ENCODE measurements at regions not wholly inside any gene's neighbourhood (a gene's known extent, or its start where the extent isn't known, plus 50 kb on each side); places are given as distances from the start of the nearest gene placed in this dataset.

GRCh38 chr1:103854279-103854678 is 104.6 kb downstream of the AMY1C start:
- no peak for DNase-seq

DNA sequence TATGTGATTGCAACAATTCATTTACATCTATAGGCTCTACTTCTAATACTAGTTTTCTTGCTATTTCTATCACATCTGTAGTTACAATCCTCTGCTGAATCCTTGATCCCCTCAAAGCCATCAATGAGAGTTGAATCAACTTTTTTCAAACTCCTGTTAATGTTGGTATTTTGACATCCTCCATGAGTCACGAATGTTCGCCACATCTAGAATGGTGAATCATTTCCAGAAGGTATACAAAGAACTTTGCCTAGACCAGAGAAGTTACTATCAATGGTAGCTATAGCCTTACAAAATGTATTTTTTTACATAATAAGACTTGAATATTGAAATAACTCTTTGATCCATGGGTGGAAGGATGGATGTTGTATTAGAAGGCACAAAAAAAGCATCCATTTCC is 110.0 kb downstream of the AMY1C start:
- DNase-seq: no peak

- DNase-seq: no peak
Measured at GRCh38 chr1:103898576-103899345, 149.1 kb downstream of the AMY1C start.

DNA sequence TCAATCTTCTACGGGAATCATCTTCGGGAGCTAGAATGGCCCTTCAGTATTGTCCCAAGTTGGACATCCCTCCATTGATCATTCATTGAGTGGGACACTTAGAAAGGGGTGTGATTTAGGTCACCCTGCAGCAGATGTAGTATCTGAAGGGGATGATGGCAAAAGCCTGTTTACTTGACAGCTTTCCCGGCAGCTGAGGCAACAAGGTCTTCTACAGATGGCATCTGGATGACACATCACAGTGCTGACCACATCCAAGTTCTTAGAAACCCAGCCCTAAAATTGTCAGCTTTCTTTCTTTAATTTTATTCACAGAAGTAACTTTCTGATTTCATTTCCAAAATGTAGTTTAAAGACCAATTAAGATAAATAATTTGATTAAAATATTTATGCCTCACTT is 150.3 kb downstream of the AMY1C start:
- no peak for DNase-seq

DNA sequence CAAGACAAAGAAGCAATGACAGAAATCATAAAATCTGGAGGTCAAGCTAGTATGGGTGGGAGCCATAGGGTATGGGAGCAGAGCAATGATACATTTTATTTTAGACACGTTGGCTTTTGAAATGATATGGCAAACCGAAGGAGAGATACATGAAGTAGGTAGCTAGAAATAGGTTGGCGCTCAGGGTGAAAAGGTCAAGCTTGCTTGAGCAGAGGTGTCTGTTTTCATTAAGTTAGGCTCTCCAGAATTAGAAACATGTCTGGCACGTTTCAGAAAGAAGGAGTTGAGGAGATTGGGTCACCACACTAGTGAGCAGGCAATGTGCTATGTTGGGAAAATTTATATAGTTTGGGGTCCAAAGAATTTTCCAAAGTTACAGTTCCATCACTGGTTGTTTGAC is 151.4 kb downstream of the AMY1C start:
- DNase-seq: no peak

DNA sequence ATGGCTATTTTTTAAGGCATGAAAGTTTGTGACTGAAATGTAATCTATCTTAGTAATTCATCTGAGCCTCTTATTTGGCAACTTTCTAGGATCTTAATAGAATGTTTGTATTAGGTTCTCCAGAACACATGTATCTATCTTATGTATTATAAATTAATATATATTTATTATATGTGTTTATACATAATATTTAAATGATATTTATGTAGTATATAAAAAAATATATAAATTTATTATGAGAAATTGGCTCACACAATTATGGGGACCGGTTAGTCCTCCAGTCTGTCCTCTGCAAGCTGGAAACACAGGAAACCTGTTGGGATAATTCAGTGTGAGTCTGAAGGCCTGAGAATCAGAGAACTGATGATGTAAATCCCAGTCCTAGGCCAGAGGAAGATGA is 155.7 kb downstream of the AMY1C start:
- no peak for DNase-seq

DNA sequence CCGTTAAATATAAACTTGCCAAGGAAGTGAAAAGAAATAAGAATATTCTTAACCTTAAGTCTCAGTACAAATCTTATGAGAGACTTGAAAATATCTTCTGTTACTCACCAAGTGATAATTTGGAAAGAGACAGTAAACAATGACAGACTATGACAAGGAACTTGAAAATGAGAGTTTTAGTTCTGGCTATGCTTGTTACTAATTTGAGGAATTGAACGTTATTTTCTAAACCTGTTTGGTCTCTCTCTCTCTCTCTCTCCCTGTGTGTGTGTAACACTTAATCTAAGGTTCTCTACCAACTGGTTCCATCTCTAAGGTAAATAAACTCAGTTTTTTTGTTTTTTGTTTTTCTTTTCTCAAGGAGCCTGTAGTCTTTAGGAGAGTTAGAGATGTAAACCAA is 161.8 kb downstream of the AMY1C start:
- DNase-seq: no peak

DNA sequence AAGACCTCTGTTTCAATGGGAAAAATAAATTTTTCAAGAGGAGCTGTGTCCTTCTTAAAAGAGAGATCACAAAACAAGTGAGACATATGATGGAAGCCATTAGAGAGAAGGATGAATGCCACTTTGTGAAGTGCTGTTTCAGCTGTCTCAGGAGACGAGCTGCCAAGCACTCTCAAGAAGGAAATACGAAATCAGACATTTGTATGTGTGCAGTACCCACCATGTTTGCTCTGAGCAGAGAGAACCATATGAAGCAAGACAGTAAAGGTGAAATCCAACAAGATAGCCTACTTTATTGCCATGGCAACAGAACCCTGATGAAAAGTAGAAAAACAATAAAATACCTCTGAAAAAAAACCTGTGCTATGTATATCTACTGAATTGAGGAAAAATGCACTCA is 168.1 kb downstream of the AMY1C start:
- no peak for DNase-seq

- no peak for DNase-seq
Measured at GRCh38 chr1:103931891-103932290, 182.2 kb downstream of the AMY1C start.

GRCh38 chr1:103937763-103938357 is 188.2 kb downstream of the AMY1C start:
- DNase-seq: no peak

GRCh38 chr1:103941086-103941485 is 191.4 kb downstream of the AMY1C start:
- DNase-seq: no peak

GRCh38 chr1:103942029-103942428 is 192.3 kb downstream of the AMY1C start:
- DNase-seq: no peak

- no peak for DNase-seq
Measured at GRCh38 chr1:103945774-103946173, 196.1 kb downstream of the AMY1C start.

GRCh38 chr1:103948526-103948925 is 198.8 kb downstream of the AMY1C start:
- DNase-seq: peak; percentile 8

DNA sequence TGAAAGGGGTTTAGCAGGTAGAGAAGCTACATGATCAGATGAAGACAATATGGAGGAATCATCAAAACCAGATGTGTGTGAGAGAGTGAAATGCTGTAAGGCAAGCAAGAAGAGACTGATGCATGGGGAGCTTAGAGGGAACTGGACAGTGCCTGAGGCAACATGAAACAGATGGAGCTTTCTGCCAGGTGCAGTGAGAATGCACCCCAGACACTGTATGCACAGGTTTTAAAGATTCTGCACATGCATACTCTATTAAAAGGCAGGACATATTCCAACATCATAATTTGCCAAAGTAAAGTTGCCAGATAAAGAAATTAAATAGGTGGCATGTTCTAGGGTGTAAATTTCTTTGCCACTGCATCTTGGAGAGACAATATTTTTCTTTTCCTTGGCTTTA is 200.1 kb downstream of the AMY1C start:
- no peak for DNase-seq

DNA sequence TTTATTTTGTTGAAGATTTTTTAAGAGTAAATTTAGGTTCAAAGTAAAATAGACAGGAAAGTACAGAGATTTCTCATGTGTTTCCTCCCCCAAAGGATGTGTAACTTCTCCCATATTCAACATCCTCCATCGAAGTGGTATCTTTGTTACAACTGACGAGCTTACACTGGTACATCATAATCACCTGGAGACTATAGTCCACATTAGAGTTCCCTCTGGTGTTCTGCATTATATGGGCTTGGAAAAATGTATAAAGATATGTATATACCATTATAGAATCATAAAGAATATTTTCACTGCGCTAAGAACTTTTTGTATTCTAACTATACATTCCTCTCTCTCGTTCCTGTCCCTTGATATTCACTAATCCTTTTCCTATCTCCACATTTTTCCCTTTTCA is 203.7 kb downstream of the AMY1C start:
- DNase-seq: no peak

DNA sequence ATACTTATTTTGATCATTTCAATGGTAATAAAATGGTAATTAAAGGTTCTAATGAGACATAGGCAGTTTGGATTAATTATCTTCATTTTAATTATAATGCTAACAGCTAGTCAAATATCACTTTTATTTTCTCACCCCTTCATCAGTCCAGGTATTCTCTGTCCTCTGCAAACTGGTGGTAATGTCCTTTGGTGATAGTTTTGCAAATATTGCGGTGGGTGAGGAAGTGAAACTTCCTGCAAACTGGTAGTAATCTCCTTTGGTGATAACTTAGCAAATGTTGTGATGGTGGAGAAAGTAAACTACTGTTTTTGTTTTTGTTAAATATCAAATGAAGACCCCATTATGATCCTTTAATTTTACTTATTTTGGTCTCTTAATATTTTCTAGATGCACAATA is 209.0 kb downstream of the AMY1C start:
- no peak for DNase-seq

DNA sequence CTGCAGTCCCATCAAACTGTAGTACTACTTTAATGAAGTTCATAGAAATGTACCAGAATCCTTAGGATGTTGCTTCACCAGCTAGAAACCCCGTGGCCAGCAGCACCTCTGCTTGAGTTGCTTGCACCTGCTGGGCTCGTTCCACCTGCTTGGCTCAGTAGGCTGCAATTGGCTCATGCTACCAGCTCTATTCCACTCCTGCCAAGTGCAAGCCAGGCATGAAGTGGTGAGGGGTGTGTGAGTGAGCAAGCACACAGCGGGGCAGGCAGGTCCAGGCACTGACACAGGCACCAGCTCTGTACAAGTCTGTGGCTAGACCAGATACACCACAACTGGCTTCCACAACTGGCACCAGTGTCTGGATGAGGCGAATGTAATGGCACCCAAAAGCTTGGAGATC is 209.9 kb downstream of the AMY1C start:
- no peak for DNase-seq

- DNase-seq: no peak
Measured at GRCh38 chr1:103960045-103960444, 210.3 kb downstream of the AMY1C start.

DNA sequence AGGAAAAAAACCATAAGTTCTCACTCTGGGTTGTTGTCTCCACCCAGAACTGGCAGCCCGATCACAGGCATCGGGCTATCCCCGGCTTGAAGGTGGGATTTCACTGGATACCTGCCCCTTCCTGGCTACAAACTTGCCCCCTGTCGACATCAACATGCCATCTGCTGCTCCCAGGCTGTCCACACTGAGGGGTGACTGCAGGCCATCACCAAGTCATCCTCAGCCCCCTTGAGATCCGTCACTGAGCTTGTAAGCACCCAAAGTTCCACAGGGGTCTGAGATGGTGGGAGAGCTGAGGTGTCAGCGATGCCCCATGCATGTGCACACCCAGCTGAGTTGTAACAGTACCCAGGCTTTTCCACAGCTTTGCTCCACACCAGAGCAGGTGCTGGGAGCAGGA is 211.0 kb downstream of the AMY1C start:
- no peak for DNase-seq

DNA sequence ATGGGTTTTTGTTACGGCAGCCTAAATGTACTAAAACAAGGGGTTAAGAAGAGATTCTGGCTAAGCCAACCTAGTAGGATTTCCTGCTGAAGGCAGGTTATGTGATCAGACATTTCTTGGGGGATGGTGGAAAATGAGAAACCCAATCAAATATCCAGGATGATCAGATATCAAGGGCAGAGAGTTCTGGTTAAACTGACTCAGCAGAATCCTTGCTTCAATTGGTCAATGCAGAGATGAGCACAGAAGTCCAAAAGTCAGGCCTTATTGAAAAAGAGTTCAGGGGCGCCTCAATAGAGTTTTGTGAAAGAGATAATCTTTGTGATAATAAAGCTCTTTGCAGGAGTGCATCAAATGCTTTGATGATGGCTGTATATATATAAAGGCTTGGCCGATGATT is 237.1 kb downstream of the AMY1C start:
- DNase-seq: no peak

GRCh38 chr1:103997631-103998030 is 247.9 kb downstream of the AMY1C start:
- no peak for DNase-seq

GRCh38 chr1:104018922-104019674 is 269.4 kb downstream of the AMY1C start:
- DNase-seq: no peak

GRCh38 chr1:104019675-104020049 is 270.0 kb downstream of the AMY1C start:
- no peak for DNase-seq

All from midbrain (tissue), 1 donor.